ENCODE measurements at regions not wholly inside any gene's neighbourhood (a gene's known extent, or its start where the extent isn't known, plus 50 kb on each side); places are given as distances from the start of the nearest gene placed in this dataset.

DNA sequence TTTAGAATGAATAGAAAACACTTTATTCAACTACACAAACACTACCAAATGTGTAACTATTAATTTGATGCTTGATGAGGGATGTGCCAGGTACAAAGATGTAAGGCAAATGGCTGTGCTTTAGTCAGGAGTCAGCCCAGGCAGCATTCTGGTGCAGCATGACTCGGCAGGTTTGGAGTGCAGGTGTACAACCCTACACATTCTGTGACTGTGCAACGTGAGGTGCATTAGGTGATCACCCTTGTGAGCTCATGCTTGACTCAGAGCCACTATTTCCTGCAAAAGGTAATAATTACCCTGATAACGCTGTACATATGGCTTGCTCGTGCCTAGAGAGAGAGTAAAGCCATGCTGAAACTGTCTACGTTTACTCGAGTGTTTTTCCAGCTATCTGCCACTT lies 288.7 kb upstream of the DSEL start:
- TF ChIP-seq CTCF (conservative IDR thresholded peaks at IDR 0.05 in 1 of 2, IDR thresholded peaks at IDR 0.05 in 1 of 2; ENCODE audit: low read depth in 1 of 2, low read length in 2 of 2) (no peak), EZH2 (IDR thresholded peaks at IDR 0.05; ENCODE audit: low read length, missing control alignments) (no peak)
